CD4-positive, alpha-beta T cell treated with Interleukin-21 for 1 hour (primary cell): ENCODE measurements at regions not wholly inside any gene's neighbourhood (a gene's known extent, or its start where the extent isn't known, plus 50 kb on each side); places are given as distances from the start of the nearest gene placed in this dataset.
"Not testable (repeated sequence)": the region's sequence is repeated elsewhere in the genome, so short reads cannot be mapped to it uniquely, and the experiment has no call there.

ENCODE experiments used
- DNase-seq: peaks from one replicate; pipeline ENCODE4 v3.0.0-alpha.2; 2020

DNA sequence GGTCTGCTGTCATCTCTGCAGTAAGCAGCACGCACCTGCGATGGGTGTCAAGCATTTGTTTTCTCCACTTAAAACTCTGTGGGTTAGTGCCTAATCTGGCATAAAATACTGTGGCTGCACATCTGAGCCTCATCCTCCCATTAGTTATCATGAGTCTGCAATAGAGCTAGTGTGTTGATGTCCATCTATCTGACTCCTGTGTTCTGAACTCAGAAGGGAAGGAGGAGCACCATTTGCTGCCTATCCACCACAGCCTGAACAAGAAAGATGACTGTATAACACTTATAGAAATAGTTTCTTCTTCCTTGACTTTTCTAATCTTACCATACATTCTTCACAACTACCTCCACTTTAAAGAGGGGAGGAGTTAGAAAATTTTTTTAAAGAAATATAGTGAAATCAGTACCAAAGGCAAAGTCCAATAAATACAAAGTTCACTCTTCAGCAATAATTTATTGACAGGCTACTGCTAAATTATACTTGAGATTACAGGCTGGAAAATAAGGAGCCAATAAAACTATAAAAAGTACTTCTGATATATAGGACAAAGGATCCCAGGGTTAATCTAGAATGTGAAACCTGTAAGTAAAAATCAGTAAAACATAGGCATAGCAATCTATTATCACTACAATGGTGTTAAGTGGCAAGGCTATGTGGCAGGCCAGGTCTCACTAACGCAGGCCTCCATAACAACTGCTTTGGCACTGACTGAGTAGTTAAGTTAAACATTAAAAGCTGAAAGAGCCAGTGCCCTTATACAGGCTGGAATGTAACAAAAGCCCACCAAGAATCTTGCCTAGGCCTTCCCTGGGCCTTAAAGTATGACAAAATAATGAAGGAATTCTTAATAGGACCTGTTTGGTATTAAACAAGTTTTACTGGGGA, 70.2 kb downstream of the LGALS9C start:
- DNase-seq = not testable (repeated sequence)

DNA sequence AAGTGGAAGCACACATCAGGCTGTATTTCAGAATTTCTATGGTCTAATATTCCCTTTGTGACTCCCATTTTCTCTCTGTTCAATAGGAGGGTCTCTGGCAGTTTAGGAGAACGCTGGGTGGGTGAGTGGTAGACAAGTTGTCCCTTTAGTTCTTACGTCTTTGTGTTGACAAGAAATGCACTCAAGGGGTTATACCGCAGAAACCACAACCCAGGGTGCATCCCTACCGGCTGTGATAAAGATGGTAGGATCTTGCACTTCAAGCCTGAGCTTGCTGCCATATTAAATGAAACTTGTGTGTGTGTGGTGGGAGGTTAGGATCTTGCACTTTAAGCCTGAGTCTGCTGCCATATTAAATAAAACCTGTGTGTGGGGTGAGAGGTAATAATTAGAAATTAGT, 80.5 kb downstream of the LGALS9C start:
- not testable (repeated sequence) for DNase-seq

DNA sequence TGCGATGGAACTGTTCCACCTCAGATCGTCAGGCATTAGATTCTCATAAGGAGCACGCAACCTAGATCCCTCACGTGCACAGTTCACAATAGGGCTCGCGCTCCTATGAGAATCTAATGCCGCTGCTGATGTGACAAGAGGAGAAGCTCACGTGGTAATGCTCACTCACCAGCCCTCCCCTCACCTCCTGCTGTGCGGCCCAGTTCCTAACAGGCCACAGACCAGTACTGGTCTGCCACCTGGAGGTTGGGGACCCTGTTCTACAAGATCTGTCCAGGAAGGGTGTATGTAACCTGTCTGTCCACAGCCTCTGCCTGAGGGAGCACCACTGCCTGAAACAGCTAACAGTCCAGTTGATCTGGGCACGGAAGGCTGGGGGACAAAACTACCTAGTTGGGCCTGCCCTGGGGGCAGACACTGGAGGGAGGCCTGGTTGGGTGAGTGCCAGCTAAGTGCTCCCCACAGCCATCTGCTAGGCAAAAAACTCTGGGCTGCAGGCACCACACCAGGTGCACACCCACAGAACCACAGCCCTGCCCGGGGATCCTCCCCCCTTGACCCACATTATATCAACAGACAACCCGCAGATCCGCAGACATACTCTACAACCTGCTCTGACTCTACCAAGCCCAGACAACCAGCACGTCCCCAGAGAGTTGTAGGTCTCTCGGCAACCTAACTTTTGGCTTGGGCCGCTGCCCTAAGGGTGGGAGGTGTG, 80.7 kb downstream of the TBC1D28 start:
- DNase-seq = peak; percentile 37

DNA sequence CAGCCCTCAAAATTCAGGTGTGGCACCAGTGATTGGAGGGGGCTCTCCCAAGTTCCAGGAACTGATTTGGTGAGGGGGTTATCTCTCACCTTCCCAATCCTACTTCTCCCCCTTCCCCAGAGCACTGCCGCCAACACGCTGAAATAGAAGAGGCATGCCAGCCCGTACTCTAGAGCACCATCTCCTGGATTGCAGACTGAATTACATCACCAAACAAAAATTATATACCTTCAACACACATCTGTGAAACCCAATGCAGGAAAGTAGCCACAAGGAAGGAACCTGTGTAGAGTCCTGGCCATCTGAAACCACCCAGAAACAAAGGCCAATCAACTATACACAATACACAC, 80.1 kb downstream of the TBC1D28 start:
- peak; percentile 48 for DNase-seq

DNA sequence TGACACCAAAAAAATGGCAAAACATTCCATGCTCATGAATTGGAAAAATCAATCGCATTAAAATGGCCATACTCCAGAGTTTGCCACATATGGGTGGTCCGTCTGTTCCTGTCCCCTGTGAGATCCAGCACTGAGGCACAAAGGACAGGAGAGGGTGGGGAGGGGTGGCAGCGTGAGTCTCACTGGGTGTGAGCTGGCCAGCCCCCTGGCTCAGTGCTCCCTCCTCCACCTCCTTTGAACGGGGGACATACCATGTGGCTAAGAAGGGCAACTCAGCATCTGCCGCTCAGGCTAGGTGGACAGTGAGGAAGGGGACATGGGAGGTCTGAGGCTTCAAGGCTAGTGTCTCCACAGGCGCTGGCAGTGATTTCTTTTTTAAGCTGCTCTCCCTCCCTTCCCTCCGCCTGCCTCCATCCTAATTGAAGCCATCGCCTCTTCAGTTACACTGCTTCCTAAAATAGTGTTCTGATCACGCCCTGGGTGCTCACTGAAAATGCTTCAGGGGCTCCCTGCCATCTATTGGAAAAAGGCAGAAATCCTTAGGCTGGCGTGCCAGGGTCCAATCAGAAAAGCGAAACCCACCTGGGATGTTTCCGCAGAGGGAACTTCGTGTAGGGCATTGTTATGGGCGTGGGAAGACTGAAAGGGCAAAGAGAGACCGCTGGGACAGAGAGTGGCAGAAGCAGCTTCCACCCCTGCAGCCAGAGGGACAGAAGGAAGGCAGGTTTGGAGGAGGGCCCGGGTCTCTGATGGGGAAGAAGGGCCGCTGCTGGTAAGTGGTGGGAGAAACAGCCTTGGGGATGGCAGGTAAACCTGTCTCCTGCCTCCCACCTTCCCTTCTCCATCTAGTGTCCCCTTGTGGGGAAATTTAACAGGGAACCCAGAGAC, 75.8 kb downstream of the TBC1D28 start:
- not testable (repeated sequence) for DNase-seq

DNA sequence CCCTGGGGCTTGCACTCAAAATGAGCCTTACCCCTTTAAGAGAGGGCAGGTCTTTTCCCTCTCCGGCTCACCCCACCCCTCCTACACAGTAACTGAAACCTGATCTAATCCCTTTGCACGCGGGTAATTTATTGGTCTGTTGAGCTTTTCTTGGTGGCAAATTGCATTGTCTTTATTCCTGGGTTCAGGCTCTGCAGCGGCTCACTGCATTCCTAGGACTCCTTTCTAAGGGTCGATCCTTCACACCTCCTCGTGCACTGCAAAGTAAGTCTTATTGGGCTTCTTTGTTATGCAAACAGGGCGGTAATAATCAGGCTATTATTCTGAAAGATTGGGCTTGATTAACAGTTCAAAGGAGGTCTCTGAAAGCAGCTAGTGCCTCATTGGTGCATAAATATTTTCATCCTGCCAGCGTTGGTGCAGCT, 74.7 kb downstream of the TBC1D28 start:
- not testable (repeated sequence) for DNase-seq

DNA sequence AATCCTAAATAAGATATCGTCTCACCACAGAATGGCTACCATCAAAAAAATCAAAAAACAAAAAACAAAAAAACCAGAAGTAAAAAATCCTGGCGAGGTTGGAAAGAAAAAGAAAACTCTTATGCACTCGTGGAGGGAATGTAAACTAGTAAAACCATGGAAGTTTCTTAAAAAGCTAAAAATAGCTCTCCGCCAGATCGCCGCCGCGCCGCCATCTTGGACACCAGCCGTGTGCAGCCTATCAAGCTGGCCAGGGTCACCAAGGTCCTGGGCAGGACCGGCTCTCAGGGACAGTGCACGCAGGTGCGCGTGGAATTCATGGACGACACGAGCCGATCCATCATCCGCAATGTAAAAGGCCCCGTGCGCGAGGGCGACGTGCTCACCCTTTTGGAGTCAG, 71.7 kb downstream of the TBC1D28 start:
- DNase-seq = not testable (repeated sequence)

DNA sequence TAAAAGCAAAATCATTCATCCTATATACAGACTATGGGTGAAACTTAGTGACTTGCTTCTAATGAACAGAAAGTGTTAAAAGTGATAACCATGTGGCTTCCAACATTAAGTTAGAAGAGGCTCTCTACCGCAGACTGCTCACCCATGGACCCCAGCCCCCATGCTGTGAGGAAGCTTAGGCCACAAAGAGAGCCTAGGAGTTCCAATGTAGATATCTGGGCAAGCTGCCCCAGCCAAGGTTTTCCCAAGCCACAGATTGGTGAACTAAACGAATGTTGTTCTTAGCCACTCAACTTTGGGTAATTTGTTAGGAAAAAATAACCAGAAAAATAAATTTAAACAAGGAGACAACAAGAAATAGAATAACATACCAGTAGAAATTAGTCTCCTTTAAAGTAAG, 70.1 kb downstream of the TBC1D28 start:
- not testable (repeated sequence) for DNase-seq
